ENCODE measurements at regions not wholly inside any gene's neighbourhood (a gene's known extent, or its start where the extent isn't known, plus 50 kb on each side); places are given as distances from the start of the nearest gene placed in this dataset.

DNA sequence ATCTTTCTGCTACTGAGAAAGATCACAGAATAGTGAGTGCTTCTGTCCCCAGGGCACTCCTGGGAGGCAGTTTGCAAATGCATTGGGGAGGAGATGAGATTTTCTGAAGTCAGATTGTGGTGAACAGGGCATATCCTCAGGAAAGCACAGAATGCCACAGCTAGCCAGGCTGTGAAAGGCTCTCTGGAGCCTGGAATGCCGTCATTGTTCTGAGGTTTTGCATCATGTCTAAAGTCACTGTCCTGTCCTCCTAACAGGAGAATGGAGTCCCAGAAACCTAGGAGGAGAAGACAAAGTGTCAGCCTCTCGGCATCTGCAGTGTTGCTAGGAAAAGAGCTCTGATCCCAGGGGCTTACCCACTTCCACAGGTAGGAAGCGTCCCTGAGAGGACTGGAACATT lies 69.2 kb upstream of the IGFBP3 start:
- Mint-ChIP-seq H3K27me3 (ENCODE audit: low read depth) (no peaks in the 10 kb centered on the region), H3K4me3 (no peak overlapping the region), H3K4me1 (peaks cover 2% of the 10 kb centered on the region; the same call in 1 of the 2 replicates), H3K9me3 (peaks cover 13% of the 10 kb centered on the region), H3K36me3 (peaks cover under 1% of the 10 kb centered on the region; the same call in 1 of the 2 replicates), H3K27ac (no peak overlapping the region)
- TF ChIP-seq ZNF263 (CRISPR knock-in tag; IDR thresholded peaks at IDR 0.05; ENCODE audit: low read depth) (no peak), ZNF396 (CRISPR knock-in tag; IDR thresholded peaks at IDR 0.05; ENCODE audit: borderline replicate concordance) (no peak), CBFB (CRISPR knock-in tag; IDR thresholded peaks at IDR 0.05; ENCODE audit: low read depth) (no peak), SP1 (CRISPR knock-in tag; conservative IDR thresholded peaks at IDR 0.05) (no peak), KAT7 (CRISPR knock-in tag; IDR thresholded peaks at IDR 0.05; ENCODE audit: borderline replicate concordance) (no peak), SMAD3 (CRISPR knock-in tag; IDR thresholded peaks at IDR 0.05; ENCODE audit: borderline replicate concordance) (no peak), ATF1 (CRISPR knock-in tag; IDR thresholded peaks at IDR 0.05) (no peak), NFE2L1 (CRISPR knock-in tag; IDR thresholded peaks at IDR 0.05) (no peak)
- TF ChIP-seq, protein P1, sequence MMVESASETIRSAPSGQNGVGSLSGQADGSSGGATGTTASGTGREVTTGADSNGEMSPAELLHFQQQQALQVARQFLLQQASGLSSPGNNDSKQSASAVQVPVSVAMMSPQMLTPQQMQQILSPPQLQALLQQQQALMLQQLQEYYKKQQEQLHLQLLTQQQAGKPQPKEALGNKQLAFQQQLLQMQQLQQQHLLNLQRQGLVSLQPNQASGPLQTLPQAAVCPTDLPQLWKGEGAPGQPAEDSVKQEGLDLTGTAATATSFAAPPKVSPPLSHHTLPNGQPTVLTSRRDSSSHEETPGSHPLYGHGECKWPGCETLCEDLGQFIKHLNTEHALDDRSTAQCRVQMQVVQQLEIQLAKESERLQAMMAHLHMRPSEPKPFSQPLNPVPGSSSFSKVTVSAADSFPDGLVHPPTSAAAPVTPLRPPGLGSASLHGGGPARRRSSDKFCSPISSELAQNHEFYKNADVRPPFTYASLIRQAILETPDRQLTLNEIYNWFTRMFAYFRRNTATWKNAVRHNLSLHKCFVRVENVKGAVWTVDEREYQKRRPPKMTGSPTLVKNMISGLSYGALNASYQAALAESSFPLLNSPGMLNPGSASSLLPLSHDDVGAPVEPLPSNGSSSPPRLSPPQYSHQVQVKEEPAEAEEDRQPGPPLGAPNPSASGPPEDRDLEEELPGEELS (CRISPR knock-in tag; IDR thresholded peaks at IDR 0.05), result no peak
- TF ChIP-seq, protein P2, sequence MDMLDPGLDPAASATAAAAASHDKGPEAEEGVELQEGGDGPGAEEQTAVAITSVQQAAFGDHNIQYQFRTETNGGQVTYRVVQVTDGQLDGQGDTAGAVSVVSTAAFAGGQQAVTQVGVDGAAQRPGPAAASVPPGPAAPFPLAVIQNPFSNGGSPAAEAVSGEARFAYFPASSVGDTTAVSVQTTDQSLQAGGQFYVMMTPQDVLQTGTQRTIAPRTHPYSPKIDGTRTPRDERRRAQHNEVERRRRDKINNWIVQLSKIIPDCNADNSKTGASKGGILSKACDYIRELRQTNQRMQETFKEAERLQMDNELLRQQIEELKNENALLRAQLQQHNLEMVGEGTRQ (CRISPR knock-in tag; IDR thresholded peaks at IDR 0.05), result no peak
- TF ChIP-seq, protein P3, sequence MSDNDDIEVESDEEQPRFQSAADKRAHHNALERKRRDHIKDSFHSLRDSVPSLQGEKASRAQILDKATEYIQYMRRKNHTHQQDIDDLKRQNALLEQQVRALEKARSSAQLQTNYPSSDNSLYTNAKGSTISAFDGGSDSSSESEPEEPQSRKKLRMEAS (CRISPR knock-in tag; IDR thresholded peaks at IDR 0.05), result no peak
- TF ChIP-seq, protein P4, sequence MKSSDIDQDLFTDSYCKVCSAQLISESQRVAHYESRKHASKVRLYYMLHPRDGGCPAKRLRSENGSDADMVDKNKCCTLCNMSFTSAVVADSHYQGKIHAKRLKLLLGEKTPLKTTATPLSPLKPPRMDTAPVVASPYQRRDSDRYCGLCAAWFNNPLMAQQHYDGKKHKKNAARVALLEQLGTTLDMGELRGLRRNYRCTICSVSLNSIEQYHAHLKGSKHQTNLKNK (CRISPR knock-in tag; IDR thresholded peaks at IDR 0.05), result no peak
- TF ChIP-seq, protein P5, sequence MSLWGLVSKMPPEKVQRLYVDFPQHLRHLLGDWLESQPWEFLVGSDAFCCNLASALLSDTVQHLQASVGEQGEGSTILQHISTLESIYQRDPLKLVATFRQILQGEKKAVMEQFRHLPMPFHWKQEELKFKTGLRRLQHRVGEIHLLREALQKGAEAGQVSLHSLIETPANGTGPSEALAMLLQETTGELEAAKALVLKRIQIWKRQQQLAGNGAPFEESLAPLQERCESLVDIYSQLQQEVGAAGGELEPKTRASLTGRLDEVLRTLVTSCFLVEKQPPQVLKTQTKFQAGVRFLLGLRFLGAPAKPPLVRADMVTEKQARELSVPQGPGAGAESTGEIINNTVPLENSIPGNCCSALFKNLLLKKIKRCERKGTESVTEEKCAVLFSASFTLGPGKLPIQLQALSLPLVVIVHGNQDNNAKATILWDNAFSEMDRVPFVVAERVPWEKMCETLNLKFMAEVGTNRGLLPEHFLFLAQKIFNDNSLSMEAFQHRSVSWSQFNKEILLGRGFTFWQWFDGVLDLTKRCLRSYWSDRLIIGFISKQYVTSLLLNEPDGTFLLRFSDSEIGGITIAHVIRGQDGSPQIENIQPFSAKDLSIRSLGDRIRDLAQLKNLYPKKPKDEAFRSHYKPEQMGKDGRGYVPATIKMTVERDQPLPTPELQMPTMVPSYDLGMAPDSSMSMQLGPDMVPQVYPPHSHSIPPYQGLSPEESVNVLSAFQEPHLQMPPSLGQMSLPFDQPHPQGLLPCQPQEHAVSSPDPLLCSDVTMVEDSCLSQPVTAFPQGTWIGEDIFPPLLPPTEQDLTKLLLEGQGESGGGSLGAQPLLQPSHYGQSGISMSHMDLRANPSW (CRISPR knock-in tag; conservative IDR thresholded peaks at IDR 0.05; ENCODE audit: low read depth), result no peak
- TF ChIP-seq, protein P6, sequence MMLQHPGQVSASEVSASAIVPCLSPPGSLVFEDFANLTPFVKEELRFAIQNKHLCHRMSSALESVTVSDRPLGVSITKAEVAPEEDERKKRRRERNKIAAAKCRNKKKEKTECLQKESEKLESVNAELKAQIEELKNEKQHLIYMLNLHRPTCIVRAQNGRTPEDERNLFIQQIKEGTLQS (CRISPR knock-in tag; conservative IDR thresholded peaks at IDR 0.05), result no peak
- TF ChIP-seq, protein P7, sequence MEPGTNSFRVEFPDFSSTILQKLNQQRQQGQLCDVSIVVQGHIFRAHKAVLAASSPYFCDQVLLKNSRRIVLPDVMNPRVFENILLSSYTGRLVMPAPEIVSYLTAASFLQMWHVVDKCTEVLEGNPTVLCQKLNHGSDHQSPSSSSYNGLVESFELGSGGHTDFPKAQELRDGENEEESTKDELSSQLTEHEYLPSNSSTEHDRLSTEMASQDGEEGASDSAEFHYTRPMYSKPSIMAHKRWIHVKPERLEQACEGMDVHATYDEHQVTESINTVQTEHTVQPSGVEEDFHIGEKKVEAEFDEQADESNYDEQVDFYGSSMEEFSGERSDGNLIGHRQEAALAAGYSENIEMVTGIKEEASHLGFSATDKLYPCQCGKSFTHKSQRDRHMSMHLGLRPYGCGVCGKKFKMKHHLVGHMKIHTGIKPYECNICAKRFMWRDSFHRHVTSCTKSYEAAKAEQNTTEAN (CRISPR knock-in tag; IDR thresholded peaks at IDR 0.05), result no peak
- TF ChIP-seq, protein P8, sequence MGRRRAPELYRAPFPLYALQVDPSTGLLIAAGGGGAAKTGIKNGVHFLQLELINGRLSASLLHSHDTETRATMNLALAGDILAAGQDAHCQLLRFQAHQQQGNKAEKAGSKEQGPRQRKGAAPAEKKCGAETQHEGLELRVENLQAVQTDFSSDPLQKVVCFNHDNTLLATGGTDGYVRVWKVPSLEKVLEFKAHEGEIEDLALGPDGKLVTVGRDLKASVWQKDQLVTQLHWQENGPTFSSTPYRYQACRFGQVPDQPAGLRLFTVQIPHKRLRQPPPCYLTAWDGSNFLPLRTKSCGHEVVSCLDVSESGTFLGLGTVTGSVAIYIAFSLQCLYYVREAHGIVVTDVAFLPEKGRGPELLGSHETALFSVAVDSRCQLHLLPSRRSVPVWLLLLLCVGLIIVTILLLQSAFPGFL (CRISPR knock-in tag; IDR thresholded peaks at IDR 0.05; ENCODE audit: borderline replicate concordance), result no peak
- TF ChIP-seq, protein P9, sequence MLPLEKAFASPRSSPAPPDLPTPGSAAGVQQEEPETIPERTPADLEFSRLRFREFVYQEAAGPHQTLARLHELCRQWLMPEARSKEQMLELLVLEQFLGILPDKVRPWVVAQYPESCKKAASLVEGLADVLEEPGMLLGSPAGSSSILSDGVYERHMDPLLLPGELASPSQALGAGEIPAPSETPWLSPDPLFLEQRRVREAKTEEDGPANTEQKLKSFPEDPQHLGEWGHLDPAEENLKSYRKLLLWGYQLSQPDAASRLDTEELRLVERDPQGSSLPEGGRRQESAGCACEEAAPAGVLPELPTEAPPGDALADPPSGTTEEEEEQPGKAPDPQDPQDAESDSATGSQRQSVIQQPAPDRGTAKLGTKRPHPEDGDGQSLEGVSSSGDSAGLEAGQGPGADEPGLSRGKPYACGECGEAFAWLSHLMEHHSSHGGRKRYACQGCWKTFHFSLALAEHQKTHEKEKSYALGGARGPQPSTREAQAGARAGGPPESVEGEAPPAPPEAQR (CRISPR knock-in tag; IDR thresholded peaks at IDR 0.05), result no peak
- TF ChIP-seq, protein P10, sequence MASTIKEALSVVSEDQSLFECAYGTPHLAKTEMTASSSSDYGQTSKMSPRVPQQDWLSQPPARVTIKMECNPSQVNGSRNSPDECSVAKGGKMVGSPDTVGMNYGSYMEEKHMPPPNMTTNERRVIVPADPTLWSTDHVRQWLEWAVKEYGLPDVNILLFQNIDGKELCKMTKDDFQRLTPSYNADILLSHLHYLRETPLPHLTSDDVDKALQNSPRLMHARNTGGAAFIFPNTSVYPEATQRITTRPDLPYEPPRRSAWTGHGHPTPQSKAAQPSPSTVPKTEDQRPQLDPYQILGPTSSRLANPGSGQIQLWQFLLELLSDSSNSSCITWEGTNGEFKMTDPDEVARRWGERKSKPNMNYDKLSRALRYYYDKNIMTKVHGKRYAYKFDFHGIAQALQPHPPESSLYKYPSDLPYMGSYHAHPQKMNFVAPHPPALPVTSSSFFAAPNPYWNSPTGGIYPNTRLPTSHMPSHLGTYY (CRISPR knock-in tag; IDR thresholded peaks at IDR 0.05), result no peak
- TF ChIP-seq, protein P11, sequence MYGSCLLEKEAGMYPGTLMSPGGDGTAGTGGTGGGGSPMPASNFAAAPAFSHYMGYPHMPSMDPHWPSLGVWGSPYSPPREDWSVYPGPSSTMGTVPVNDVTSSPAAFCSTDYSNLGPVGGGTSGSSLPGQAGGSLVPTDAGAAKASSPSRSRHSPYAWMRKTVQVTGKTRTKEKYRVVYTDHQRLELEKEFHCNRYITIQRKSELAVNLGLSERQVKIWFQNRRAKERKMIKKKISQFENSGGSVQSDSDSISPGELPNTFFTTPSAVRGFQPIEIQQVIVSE (CRISPR knock-in tag; IDR thresholded peaks at IDR 0.05; ENCODE audit: borderline replicate concordance), result no peak
- ATAC-seq (no peak), DNase-seq (ENCODE audit: low spot score) (no peak)
- ChIA-PET CTCF (no interaction called here), POLR2A (no interaction called here)
